ENCODE measurements at regions not wholly inside any gene's neighbourhood (a gene's known extent, or its start where the extent isn't known, plus 50 kb on each side); places are given as distances from the start of the nearest gene placed in this dataset.

DNA sequence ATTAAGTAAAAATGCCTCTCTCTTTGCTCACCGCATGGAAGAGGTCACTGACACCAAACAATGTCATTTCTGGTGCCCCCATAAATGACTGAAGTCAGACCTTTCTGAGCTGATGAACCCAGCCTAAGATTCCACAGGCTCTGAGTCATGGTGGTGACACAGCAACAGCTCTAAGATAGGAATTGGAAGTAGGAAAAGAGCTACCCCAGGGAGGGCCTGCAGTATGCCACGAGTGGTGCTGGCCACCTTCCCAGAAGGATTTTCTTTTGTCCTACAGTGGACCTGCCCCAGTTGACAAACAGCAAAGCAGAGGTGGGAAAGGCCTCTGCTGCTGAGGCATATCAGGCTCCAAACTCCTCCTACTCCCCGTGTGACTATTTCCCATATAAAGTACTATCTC lies 208.1 kb downstream of the MINAR1 start:
- FAIRE-seq (peak; percentile 58), DNase-seq (ENCODE audit: low read depth, low spot score) (peak; percentile 74)
- peaks cover 33% of the 10 kb centered on the region for H3K4me1 ChIP-seq (ENCODE audit: control insufficient read depth, extremely low read depth, insufficient read depth, low read length)
- no peaks in the 10 kb centered on the region for H3K9me1 ChIP-seq (replicated peaks; ENCODE audit: control insufficient read depth, extremely low read depth, insufficient read depth, low read length)
- dilution Hi-C loops (cut with MboI; ENCODE audit: extremely low pct_ligation_motif_present, low sequenced_read_pairs), result no loop called here
- H3K79me2 ChIP-seq (ENCODE audit: control insufficient read depth, insufficient read depth, low read length), result no peaks in the 10 kb centered on the region
- peak overlapping the region; percentile 15 for H3K27ac ChIP-seq (ENCODE audit: insufficient read depth, low read depth, low read length)
- ChIA-PET CTCF (interaction anchor here (0.7 to 1.9 kb wide), 7 partner anchors 8 to 300 kb away, joined by 3 to 8 read pairs (median 3); no protein-coding TSS in a partner anchor), POLR2A (no interaction called here)
- H3K4me2 ChIP-seq (ENCODE audit: insufficient read depth, low read length), result peak overlapping the region; percentile 16
- H3K4me3 ChIP-seq (replicated peaks in 1 of 3; ENCODE audit: insufficient read depth in 1 of 3, low read depth in 1 of 3, low read length in 3 of 3), result no peak overlapping the region
- TF ChIP-seq JUN (IDR thresholded peaks at IDR 0.05; ENCODE audit: borderline replicate concordance, insufficient read depth, insufficient read length, low read depth) (peak; percentile 65), GATA2 (IDR thresholded peaks at IDR 0.05; ENCODE audit: insufficient read depth, insufficient read length, low read depth, low read length) (peak; percentile 53), POLR2AphosphoS5 (IDR thresholded peaks at IDR 0.05; ENCODE audit: insufficient read depth, low read depth, low read length) (peak; percentile 54), FOS (IDR thresholded peaks at IDR 0.05; ENCODE audit: borderline replicate concordance, insufficient read depth, low read length) (peak; percentile 96), MYC (IDR thresholded peaks at IDR 0.05; ENCODE audit: low read depth, low read length) (no peak), POLR2A (IDR thresholded peaks at IDR 0.05; ENCODE audit: low read depth, low read length) (no peak), EZH2 (IDR thresholded peaks at IDR 0.05; ENCODE audit: borderline replicate concordance, low read depth, low read length, severe bottlenecking) (no peak)
- TF ChIP-seq, protein P1, sequence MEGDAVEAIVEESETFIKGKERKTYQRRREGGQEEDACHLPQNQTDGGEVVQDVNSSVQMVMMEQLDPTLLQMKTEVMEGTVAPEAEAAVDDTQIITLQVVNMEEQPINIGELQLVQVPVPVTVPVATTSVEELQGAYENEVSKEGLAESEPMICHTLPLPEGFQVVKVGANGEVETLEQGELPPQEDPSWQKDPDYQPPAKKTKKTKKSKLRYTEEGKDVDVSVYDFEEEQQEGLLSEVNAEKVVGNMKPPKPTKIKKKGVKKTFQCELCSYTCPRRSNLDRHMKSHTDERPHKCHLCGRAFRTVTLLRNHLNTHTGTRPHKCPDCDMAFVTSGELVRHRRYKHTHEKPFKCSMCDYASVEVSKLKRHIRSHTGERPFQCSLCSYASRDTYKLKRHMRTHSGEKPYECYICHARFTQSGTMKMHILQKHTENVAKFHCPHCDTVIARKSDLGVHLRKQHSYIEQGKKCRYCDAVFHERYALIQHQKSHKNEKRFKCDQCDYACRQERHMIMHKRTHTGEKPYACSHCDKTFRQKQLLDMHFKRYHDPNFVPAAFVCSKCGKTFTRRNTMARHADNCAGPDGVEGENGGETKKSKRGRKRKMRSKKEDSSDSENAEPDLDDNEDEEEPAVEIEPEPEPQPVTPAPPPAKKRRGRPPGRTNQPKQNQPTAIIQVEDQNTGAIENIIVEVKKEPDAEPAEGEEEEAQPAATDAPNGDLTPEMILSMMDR (IDR thresholded peaks at IDR 0.05; ENCODE audit: extremely low read depth in 1 of 2, insufficient read depth in 1 of 2, low read depth in 1 of 2, low read length in 2 of 2), result no peak
- TF ChIP-seq, protein P2, sequence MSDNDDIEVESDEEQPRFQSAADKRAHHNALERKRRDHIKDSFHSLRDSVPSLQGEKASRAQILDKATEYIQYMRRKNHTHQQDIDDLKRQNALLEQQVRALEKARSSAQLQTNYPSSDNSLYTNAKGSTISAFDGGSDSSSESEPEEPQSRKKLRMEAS (IDR thresholded peaks at IDR 0.05; ENCODE audit: insufficient read depth, insufficient read length), result no peak
- no TSS peak for BruUV-seq (replicated peaks)
- intact Hi-C loops (cut with micrococcal nuclease), result loop anchor here (2.0 to 5.0 kb wide), 3 partner anchors 41 to 282 kb away; no protein-coding TSS in a partner anchor
- no peaks in the 10 kb centered on the region for H4K20me1 ChIP-seq (replicated peaks; ENCODE audit: control insufficient read depth, extremely low read depth, insufficient read depth, low read length)
- H3K9me3 ChIP-seq (replicated peaks; ENCODE audit: control insufficient read depth, insufficient read depth, low read length), result no peaks in the 10 kb centered on the region
- H3K27me3 ChIP-seq (ENCODE audit: control insufficient read depth in 2 of 2, insufficient read depth in 2 of 2, low read length in 2 of 2), result no peaks in the 10 kb centered on the region
- H3K36me3 ChIP-seq (ENCODE audit: control insufficient read depth in 2 of 2, extremely low read depth in 1 of 2, insufficient read depth in 2 of 2, low read length in 2 of 2), result no peaks in the 10 kb centered on the region
- no peak overlapping the region for H3K9ac ChIP-seq (replicated peaks; ENCODE audit: extremely low read depth, insufficient read depth, low read length)
- H2AFZ ChIP-seq (ENCODE audit: low read depth, low read length), result peak overlapping the region; percentile 53

Data from endothelial cell of umbilical vein (primary cell).